ENCODE measurements at regions not wholly inside any gene's neighbourhood (a gene's known extent, or its start where the extent isn't known, plus 50 kb on each side); places are given as distances from the start of the nearest gene placed in this dataset.
"Not testable (repeated sequence)": the region's sequence is repeated elsewhere in the genome, so short reads cannot be mapped to it uniquely, and the experiment has no call there.

DNA sequence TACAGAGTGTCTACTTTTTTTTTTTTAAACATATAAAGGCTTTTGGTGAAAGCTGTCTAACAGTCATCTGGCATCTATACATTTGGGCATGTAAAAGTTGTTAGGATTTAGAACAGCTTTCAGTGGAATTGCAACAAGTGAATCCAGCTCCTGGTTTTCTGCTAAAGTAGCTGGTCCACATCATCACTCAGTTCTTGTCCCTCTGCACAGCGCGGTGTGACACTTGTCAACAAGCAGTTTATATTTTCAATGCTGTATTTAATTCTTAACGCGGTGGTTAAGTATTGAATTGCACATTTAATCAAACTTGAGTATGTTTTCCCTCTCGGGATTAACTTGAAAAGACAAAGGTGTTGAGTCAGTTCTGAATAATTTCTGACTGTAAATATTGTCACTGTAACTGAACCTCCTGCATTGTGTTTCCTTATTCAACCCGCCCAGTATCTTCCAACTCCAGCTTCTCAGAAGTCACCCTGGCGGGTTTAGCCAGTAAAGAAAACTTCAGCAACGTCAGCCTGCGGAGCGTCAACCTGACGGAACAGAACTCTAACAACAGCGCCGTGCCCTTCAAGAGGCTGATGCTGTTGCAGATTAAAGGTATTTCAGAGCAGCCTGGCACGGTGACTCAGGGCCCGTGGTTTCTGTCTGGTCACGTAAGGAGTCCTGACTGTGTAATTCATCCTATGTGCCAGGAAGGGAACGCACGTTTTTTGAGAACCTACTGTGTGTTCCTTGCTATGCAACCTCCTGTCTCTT, 66.1 kb upstream of the LYZL2 start:
- not testable (repeated sequence) for DNase-seq

DNA sequence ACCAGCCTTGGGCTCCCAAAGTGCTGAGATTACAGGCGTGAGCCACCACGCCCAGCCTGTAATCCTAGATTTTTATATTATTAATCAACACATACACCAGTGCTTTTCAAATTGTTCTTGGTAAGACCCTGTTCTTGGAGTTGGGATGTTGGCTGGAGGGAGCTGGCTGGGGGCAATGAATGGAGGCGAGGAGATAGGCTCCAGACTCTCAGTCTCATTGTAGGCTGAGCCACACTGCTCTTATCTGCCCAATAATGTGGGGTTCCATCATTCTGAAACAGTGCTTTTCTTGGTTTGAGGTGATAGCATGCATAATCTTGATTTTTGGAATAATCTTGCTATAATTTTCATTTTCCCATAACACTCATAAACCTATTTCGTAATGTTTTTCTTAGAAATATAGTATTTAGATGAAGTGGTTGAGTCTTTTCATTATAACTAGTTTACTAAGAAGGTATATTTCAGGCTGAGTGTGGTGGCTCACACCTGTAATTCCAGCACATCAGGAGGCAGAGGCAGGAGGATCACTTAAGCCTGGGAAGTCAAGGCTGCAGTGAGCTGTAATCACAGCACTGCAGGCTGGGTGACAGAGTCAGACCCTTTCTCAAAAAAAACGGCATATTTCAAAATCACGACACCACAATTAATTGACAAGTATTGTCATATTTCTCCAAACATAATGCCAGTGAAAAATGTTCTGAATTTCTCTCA, 65.1 kb upstream of the LYZL2 start:
- no peak for DNase-seq

DNA sequence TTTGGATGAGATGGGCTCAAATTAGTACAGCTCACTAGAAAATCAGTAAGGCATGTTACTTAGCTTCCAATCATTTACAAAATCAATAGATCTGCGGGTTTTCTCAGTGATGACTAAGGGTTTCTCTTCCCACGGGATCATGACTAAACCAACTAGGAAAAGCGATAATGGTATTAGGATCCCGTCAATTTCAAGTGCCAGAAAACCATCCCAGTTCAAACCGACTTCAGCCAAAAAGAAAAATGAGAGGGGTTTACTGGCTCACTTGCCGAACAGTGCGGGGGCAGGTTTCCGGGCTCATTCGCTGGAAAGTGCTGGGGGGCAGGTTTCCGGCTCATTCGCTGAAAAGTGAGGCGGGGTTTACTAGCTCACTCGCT, 62.1 kb upstream of the LYZL2 start:
- DNase-seq, result no peak

DNA sequence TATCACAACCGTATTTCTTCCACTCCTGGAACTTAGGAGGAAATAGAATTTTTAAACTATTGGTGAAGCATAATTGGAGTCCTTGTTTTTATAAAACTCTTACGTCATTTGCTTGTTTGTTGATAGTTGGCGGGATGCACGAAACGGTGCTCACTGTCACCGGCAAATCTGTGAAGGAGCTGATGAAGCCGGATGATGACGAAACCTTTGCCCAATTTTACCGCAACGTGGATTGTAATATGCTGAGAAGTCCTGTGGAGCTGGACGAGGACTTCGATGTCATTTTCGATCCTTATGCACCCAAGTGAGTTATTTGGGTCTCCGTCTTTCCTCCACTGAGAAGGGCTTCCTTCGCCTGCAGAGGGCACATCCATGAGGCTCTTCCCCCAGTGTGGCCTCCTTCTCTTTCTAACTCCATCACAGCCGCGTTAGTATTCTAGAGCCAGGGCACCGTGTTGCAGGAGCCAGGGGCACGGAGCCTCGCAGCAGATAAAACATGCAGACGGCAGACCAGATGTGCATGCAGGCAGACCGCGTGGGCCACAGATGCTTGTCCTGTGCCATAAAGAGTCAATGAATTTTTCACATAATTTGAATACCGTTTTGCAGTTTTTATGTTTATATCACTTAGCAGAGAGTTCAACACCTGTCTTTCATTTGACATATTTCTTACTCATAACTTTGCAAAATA, 61.5 kb upstream of the LYZL2 start:
- not testable (repeated sequence) for DNase-seq

DNA sequence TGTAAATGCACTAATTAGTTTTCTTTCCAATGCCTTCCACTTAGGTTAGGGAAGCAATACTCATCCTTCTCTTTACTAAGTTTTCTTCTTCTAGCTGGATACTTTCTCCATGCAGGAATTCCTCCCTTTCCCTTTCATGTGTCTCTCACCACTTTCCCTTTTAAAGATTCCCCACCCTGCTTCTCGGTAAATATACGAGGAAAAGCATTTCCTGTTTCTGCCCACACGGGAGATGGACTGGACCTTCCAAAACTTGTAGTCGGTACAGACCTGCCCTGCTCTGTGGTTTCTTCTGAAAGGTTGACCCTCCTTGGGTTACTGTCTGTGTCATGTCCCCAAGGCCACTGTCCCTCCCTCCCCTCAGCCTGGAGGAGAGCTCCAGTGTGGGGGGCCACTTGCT, 58.9 kb upstream of the LYZL2 start:
- DNase-seq, result no peak

DNA sequence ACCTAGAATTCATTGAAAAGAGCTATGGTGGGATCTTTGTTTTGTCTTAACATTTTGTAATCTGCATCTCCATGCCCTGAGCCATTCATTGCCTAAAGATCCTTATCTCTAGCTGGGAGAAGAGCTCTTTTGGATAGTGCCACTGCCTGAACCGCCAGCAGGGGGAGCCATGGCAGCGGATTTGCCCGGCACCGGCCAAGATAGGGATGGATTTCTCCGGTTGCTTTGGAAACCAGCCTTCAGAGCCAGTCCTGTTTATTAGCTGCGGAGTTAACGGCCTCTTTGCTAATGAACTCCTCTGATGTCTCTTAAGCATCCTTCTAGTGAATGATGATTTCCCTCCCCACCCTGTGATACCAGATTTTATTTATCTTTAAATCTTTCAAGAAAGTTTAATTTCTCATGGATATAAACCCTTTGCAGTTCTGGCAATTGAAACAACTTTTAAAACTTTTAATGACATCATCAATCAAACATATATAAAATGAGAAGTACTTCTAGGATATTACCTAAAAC, 58.2 kb upstream of the LYZL2 start:
- peak; percentile 37 for DNase-seq

DNA sequence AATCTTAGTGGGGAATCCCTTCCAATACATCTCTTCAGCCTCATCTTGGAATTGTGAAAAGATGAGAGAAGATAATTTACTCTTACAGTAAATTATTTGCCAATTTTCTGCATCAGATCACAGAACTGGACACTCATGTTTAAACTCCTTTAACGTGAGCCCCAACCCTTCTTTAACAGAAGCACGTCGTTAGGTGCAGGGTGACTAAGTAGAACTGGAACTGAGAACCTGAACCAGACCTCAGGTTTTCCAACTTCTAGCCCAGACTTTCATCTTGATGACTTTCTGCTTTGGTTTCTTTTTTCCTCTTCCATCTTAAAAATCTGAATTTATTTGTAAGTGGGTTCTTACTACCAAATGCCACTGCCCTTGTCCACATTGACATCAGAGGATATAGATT, 57.2 kb upstream of the LYZL2 start:
- no peak for DNase-seq

DNA sequence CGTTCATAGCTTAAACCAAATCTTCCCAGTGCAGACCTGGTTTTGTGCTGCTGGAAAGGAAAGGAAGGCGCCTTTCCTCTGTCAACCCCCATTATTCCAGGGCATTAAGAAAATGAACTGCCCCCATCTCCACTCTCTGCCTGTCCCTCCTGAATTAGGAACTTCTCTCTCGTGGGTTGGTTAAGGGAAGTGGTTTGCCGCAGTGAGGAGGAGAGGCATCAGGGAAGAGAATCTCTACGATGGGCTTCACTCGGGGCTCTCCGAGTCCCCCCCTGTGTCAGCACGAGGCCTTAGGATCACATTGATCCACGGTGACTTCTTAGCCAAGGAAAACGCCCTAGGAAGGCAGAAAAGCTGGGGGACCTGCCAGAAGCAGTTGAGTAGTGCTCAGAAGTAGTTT, 53.9 kb upstream of the LYZL2 start:
- no peak for DNase-seq

DNA sequence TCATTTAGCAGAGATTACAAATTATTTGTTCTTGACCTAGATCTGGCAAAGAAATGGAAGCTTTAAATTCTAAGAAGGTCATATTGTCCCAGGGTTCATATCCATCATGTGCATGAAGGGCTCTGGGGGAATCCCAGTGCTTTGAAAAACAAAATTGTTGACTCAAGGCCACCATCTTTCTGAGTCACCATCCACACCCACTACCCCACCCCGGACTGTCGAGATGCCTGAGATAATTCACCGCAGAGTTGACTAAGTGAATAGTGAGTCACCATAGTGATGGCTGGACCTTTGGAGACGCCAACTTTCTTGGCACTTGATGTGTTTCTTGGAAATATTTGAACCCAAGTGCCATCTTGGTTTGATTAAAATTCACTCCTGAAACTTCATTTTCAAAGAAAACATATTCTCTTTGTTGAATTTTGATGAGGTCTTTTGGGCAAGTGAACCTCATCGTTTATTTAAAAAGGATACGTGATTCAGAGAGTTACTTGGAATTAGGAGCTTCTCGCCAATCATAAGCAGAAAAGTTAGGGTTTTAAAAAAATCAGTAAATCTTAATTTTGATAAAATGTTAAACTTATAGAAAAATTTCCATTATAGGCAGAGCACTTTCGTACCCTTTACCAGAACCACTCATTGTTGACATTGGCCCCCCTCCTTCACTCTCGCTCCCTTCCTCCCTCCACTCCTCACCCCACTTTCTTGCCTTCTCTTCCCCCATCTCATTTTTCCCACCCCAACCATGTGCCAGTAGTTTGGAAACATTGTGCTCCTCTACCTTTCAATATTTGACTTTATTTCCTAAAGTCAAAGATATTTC, 53.0 kb upstream of the LYZL2 start:
- peak; percentile 26 for DNase-seq

DNA sequence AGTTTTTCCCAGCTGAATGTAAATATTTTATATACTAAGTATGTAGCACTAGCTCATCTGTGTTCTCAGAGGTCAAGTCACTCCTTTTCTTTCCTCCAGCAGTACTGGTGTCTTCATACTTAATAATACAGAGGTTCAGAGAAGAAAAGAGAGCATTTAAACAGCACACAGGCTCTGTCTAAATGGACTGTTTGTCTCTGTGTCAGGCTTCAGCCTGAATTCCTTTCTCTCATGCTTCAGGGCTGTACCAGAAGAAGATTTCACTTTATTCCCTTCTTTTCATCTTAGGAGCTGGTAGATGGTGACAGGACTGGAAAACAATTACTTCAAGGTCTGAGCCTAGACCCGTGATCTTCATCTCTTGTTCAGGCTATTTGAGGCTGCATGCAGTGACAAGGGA, 51.4 kb upstream of the LYZL2 start:
- DNase-seq, result no peak
